ENCODE measurements at regions not wholly inside any gene's neighbourhood (a gene's known extent, or its start where the extent isn't known, plus 50 kb on each side); places are given as distances from the start of the nearest gene placed in this dataset.

GRCh38 chr14:32022938-32023466, 54.1 kb upstream of the ARHGAP5 start:
- TF ChIP-seq CTCF (IDR thresholded peaks at IDR 0.05) (no peak), POLR2A (IDR thresholded peaks at IDR 0.05) (no peak)

Measured in heart left ventricle (tissue), 13 donors.